HG03139 (cell line): ENCODE measurements at regions not wholly inside any gene's neighbourhood (a gene's known extent, or its start where the extent isn't known, plus 50 kb on each side); places are given as distances from the start of the nearest gene placed in this dataset.
"Not testable (repeated sequence)": the region's sequence is repeated elsewhere in the genome, so short reads cannot be mapped to it uniquely, and the experiment has no call there.

Experiments used
- ATAC-seq: cut with Tn5 transposase; IDR thresholded peaks from one replicate; pipeline ENCODE4 v1.9.1; 2021; ENCODE audit not compliant: unreplicated experiment

DNA sequence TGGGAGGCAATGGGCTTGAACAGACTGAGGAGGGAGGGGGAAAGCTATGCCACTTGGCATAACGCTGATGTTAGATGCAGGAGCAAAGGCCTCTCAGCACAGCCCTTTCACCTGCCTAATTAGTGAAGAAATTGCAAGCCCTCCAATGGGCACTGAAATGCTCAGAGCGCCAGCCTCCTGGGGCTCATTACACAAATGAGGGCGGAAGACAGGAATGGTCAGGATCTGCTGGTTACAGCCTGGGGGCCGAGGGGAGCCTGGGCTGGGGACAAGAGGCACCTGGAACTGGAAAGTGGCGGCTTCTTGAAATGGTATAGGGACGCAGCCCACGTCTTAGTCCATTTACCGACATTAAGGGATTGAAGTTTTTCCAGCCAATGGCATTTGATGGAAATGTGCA lies 50.2 kb upstream of the PLET1 start:
- ATAC-seq, result no peak

DNA sequence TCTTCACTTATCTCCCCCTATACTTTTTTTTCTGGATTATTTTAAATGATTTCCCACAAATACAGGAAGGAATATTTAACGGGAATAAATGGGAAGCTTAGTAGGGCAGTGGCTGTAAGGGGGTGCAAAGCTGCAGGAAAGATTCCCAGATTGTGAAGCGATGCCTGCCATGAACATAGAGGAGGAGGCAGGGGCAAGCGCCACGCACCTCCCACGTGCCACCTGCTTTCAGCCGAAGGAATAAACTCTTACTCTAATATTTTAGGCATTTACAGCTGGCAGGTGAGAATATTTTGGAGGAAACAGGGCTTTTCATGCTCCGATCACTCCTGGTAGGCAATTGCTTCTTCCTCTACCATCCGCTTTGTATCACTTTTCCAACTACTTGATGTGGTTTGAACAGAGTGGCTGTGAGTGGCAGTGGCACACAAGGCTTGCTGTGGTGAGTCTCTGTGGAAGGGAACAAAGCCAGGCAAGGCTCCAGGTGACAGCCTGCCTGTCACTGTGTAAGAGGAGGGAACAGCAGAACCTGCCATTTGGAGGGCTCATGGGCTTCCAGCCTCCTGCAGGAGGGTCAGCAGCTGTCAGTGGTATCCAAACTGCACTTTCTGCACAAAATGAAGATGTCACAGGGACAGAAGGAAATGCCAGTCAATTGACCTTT lies 54.5 kb upstream of the PLET1 start:
- no peak for ATAC-seq

DNA sequence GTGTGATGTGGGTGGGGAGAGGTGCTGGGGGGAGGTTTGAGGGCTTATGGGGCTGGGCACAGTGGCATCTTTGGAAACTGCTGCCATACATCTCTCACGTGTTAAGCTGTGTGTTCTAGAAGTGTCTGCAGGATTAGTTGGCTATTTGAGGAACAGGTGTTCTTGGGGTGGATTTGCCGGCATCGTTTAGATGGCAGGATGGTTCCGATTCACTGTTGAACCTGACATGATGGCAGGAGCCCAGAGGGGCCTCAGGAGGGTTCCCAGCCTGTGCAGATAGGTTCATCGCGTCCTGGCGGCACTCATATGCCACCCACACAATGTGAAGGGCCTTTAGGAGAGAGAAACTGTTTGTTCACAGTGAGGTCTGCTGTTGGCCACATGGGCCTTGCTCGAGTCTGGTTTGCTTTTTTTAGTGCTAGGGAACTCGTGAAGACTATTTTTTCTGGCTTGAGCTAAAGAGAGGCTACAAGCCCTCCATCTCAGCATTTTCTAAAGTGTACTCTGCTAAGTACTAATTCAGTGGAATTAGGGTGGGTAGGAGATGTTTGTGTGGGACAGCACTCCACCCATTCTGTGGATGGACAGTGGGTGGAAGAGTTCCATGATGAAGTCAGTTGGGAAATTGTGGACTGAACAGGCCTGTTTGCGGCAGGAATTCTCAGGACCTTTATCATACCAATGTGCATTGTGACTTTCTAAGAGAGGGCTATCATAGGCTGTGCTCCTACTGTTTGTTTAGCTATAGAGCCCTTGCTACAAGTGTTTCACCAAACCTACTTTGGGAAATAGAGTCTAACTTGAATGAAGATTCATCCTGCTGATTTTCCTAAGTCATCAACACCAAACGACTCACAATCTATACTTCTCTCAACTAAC lies 55.4 kb upstream of the PLET1 start:
- ATAC-seq, result no peak

DNA sequence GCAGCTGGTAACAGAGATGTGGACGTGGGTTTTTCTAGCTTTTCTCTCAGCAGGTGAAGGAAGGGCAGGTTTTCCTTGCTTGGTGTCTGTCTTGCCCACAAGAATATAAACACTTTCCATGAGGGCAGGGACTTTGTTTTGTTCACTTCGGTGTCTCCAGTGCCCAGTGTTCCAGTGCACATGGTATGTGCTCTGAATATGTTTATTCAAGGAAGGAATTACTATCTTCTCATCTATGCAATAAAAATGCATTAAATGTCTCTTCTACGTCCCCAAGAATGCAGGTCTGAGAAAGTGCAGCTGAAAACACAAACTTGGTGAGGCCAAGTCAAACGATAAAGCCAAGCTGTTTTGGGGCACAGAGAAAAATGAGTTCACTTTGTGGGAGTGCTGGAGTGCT lies 56.3 kb upstream of the PLET1 start:
- no peak for ATAC-seq

DNA sequence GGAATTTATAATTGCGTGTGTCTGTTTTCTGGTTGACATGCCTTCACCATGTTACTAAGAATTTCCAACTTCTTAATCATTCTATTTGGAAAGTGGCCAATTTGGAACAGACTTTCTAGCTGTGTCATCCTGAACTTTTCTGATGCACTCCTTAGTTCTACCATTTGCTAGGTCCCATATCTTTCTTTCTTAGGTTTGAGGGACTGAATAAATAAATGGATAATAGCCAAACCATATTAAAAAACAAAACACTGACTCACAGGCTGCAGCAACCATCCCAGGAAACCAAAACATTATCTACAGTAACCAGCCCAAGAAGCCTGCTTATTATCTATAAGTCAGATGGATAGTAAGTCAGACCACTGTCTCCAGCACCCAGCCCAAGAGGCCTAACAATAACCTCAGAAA lies 57.5 kb upstream of the PLET1 start:
- ATAC-seq, result no peak

DNA sequence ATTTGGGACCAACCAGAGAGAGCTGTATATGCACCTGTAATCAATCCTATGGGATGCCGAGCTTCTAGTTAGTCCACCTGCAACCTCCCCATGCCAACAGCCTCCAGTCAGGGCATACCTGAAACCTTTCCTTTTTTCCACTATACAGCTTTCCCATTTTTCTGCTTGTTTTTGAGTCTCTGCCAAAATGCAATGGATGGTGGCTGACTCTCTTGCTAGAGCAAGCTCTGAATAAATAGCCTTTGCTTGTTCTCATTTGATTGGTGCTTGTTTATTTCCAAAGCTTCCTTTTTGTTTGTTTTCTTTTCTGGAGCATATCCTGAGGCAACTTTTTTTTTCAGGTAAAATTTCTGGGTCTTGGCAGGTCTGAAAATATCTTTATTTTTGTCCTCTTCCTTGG lies 58.0 kb upstream of the PLET1 start:
- no peak for ATAC-seq

DNA sequence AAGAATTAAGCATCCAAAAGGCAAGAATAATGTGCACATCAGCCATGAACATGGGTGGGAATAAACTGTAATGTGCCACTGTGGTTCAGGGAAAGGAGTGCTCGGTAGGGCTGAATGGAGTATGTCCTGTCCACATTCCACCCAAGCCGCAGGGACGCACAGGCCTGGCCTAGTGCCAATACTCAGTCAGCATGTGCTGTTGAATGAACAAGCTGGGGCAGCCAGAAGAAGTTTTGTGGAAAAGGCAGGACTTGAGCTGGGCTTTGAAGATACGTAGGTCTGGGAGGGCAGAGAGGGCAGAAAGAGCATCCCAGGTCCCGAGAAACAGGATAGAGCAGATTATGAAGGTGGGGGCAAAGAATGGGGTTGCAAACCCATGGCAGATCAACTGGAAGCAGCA lies 60.0 kb upstream of the PLET1 start:
- no peak for ATAC-seq

DNA sequence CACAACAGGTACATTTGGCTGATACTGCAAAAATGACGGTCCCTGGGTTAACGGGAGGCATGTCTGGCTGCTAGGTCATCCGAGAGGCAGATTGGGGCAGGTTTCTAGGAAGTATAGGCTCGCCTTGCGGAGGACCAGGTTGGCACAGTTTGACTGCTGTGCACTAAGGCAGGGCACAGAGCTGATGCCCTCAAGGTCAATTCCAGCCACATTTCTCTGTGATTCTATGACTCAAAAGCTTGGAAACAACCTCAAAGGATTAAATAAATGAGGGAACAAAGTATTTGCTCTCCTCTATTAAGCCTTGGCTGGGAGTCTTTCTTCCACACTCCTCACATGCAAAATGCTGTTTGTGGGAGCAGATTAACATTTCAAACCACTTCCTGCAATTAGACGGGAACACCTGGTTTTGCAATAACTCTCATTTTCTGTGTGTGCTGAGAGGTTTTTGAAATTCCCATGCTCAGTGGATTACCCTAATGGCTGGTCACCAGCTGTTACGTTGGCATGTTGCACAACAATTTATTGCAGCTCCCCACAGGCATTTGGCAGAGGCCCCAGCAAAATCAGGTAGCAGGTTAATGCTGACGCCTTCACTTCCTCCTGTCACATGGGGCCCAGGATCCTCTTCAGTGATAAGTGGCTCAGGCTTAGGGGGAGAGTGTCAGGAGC lies 61.0 kb upstream of the PLET1 start:
- ATAC-seq, result no peak

DNA sequence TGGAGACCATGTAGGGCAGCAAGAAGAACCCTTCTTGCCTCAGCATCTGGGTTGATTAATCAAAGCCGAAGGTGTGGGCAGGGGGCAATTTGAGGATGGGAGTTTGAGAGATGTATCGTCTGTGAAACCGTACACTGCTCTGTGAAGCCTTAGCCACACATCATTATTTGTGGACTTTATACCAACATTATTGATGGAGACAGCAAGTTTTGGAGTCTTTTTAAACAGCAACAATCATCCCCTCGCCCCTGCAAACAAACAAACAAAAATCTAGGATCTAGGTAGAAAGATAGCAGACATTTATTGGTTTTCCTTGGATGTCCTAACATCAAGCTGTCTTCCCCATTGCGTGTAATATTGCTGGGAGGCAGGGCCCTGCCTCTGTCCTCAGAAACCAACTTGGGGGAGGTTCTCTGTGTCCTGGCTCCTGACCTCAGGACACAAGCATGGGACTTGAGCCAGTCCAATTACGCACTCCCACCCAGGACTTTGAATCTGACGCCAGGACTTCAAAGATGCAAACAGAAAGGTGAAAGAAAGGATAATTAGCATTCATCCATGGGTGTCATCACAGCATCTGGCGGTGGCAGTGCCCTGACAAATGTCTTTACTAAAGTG lies 61.6 kb upstream of the PLET1 start:
- ATAC-seq, result no peak

DNA sequence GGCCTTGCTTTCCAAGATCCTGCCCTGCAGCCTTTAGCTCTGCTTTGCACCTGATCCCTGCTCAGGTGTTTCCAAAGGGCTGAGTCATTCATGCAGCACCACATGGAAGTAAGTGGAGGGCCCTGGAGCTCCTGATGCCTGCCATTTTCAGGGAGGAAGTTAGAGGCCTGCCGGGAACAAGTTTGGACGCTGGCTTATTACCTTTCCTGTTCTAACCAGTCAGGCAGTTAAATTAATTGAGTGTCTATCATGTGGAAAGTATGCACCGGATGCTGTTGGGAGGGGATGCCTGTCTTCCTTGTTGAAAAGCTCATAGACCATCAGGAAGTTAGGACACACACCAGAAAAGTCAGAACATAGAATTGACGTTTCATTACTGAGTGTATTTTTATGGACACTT lies 73.7 kb upstream of the PLET1 start:
- ATAC-seq, result no peak

DNA sequence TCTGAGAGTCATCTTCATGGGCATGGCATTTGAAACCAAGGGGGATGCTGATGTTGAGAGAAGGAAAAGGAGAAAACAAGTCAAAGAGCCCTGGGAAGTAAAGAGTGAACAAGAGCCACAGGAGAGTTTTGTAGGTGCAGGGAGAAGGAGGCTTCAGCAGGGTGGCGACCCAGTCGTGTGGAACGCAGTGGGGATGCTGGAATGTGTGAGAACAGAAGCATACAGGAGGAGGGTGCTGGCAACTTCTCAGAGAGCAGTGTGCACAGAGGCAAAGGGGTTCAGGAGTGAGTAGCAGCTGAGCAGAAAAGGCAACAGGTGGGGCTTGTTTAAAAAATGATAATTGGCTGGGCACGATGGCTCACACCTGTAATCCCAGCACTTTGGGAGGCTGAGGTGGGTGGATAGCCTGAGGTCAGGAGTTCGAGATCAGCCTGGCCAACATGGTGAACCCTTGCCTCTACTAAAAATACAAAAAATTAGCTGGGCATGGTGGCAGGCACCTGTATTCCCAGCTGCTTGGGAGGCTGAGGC lies 75.8 kb upstream of the PLET1 start:
- no peak for ATAC-seq

DNA sequence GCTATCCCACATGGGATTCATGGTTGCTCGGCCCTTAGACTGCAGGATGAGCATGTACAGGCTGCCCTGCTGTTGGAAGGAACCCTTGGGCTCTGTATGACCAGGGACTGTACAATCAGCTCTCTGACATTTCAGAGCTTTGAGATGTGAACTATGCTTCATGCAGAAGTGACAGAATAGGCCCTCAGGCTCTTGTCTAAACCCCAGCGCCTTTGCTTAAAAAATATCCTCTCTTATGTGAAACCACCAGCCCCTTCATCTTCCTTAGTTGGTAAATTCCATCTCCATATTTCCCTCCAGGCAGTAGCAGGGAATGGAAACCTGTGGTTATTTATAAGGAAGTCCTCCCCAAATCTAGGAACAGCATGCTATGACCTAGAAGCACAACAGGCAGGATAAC lies 78.9 kb upstream of the PLET1 start:
- no peak for ATAC-seq

DNA sequence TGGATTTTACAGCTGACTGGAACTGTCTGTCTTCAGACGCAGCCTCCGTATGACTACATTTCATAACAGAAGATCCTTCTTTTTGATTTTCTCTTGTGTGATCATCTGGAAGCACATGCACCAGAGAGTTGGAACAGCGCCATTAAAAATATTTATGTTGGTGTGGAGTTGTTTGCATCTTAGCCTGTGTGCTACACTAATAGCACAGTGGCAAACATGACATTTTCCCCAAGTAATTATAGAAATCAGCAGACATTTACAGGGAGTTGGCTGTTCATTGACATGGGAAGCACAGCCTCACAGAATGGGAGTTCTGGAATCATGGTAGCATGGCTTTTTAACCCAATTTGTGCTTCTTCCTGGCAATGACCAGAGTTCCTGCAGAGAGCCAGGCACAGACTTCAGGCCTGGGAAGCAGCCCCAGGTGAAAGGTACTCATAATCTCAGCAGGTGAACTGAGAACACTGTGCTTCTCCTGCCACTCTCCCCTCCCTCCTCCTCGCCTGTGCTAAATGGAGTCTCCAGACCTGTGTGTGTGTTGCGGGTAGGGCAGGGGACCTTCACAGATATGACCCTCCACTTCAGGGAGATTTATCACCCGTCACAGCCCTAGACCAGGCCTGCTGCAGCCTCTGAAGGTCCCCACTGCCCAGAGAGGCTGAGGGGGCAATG lies 82.8 kb upstream of the PLET1 start:
- no peak for ATAC-seq

DNA sequence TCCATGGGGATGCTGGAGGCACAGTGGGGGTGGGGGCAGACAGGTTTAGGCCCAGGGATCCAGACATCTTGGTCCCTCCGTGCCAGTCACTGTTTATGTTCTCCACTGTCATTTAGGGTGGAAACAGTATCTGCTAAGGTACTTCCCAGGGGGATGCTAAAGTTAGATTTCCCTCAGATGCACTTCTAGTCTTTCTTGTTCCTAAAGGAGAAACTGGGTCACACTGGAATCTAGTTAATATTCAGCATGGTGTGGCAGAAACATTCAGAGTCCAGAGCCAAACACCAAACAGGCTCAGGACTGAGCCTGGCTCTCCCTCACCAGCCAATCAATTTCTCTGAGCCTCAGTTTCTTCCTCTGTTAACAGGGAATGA lies 83.4 kb upstream of the PLET1 start:
- no peak for ATAC-seq

DNA sequence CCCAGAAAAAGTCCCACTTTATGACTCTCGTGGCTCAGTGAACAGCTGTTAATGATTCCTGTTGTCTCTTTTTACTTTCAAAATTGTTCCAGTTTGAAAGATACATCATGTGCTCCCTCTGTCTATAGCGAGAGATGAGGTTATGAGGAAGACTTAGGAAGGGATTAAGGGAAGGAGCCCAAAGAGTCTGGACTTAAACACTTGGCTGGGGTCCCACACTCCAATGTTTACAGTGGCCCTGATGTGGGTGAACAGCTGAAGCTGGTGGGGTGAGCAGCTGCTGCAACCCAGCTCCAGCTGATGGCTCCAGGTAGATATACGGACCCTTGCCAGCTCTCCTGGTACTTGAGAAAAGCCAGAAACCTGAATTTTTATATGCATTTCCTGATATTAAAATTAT lies 84.5 kb upstream of the PLET1 start:
- no peak for ATAC-seq

DNA sequence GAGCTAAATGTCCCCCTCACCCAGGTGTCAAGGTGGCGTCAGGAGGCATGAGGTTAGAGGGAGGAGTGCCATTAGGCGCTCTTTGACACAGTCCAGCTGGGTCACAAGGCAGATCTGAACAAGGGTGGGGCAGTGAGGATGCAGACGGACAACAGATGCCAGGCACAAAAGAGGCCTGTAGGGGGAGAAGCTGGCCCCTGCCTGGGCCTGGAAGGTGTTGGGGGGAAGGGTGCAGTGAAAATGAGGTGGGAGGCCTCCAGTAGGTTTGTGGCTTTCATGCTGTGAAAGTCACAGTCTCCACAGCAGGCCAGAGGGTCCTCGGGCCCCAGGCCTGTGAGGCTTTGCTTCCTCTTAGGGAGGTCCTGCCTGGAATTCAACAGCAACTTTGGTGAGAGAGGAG lies 85.0 kb upstream of the PLET1 start:
- no peak for ATAC-seq

DNA sequence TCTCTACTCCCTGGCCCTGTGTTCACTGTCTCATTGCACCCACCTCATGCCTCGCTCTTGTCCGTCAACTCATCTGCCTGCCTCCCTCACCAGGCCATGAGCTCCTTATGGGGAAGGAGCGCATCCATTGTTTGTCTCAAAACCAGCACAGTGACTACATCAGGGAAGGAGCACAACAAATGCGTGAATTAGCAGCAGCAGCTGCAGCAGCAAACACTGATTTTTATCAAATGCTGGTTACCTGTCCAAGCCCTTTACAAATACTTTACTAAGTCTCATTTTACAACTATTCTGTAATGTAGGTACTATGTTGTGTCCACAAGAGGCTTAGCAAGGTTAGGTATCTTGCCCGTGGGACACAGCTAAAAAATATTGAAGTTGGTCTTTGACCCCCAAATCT lies 85.9 kb upstream of the PLET1 start:
- no peak for ATAC-seq

DNA sequence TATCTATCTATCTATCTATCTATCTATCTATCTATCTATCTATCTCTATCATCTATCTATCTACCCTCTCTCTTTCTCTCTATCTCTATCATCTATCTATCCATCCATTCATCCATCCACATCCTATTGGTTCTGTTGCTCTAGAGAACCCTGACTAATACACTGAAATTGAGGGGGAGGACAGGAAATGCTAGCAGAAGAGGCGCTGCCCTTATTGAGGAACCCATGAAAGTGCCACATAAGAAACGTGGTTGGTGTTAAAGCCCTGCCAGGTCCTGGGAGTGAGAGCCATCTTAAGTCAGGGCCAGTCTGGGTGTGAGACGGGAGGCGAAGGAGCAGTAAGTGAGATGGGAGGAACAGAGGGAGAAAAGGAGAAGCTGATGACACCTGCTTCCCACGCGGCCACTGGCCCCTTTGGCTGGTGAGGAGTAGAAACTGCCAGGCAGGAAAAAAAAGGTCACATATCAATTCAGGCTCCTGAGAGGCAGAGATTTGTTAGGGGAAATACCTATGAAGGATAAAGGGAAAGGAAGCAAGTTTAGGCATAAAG lies 87.9 kb upstream of the PLET1 start:
- ATAC-seq, result no peak

DNA sequence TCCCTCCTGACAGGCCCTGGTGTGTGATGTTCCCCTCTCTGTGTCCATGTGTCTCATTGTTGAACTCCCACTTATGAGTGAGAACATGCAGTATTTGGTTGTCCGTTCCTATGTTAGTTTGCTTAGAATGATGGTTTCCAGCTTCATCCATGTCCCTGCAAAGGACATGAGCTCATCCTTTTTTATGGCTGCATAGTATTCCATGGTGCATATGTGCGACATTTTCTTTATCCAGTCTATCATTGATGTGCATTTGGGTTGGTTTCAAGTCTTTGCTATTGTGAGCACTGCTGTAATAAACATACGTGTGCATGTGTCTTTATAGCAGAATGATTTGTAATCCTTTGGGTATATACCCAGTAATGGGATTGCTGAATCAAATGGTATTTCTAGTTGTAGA lies 90.8 kb upstream of the PLET1 start:
- not testable (repeated sequence) for ATAC-seq

DNA sequence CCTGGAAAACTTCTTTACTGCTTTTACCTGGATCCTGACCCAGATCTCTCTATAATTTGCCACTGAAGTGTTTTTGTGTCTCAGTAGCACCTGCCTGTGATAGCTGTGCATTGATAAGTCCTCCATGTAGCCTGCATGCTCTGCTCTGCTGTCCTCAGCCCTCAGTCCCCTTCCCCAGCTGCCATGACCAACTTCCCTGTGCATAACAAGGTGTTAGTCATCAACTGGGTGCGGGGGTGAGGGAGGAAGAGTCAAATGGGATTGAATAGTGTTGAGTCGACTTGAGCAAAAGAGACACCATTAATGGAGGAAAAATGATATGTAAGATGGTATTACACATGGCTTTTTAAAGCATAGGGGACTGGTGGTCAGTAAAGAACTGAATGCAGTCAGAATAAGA lies 92.2 kb upstream of the PLET1 start:
- no peak for ATAC-seq

DNA sequence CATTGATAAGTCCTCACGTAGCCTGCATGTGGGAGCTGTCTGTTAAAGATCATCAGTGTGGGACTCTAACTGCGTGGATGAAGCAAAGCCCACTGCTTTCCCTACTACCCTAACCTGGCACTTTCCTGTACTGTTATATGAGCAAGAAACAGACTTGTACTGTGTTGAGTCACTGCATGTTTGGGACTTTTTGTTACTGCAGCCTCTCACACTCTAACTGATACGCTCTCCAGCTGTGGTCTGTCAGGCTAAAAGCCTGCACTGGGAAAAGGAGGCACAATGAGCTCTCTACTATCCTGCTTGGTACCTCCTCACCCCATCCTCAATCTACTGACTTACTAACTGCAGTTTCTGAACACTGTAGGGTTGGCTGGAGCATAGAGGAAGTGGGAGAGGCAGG lies 93.7 kb upstream of the PLET1 start:
- ATAC-seq, result no peak
